ENCODE measurements at regions not wholly inside any gene's neighbourhood (a gene's known extent, or its start where the extent isn't known, plus 50 kb on each side); places are given as distances from the start of the nearest gene placed in this dataset.

DNA sequence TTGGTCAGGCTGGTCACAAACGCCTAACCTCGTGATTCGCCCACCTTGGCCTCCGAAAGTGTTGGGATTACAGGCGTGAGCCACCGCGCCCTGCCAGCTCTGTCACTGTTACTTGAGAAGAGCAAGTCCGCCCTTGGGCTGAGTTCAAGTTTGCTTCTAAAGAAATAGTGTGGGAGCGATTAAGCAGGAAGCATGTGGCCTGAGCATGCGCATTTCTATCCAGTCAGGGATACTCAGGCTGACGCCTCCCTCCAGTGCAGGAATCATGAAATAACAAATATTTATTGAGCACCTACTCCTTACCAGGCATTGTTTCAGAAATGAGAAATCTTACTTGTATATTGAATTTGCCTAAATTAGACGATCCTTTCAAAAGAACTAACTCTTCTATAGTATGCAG, 166.2 kb downstream of the EDN1 start:
- no CpG with 5 or more reads among the region's 12 CpGs for WGBS (ENCODE audit: extremely low coverage, insufficient read length, low lambda C conversion rate)
- peaks cover 22 to 25% of the 10 kb centered on the region in 2 experiments for H3K4me1 Mint-ChIP-seq
- no peak overlapping the region for H2BK20ac ChIP-seq (ENCODE audit: low read depth, low read length, poor library complexity, severe bottlenecking)

More for the DNA sequence above, 166.2 kb downstream of the EDN1 start:
- Histone ChIP-seq H2AK5ac (ENCODE audit: insufficient read length, low read length) (no peak overlapping the region), H4K20me1 (ENCODE audit: control insufficient read depth, insufficient read depth, insufficient read length) (no peaks in the 10 kb centered on the region), H2BK5ac (ENCODE audit: insufficient read length, low read length) (no peak overlapping the region), H3K23ac (ENCODE audit: insufficient read length, low read depth, low read length) (no peak overlapping the region), H3K4me1 (ENCODE audit: insufficient read depth, low read length) (no peaks in the 10 kb centered on the region; the same call in 1 of the 2 replicates), H3K23me2 (ENCODE audit: insufficient read length, low read depth, low read length, poor library complexity, severe bottlenecking) (no peaks in the 10 kb centered on the region), H2BK15ac (ENCODE audit: low read depth, low read length) (no peak overlapping the region), H4K8ac (replicated peaks; ENCODE audit: insufficient read length, low read depth, low read length) (no peak overlapping the region), H3K27me3 (ENCODE audit: insufficient read depth, low read length) (peaks cover 4% of the 10 kb centered on the region; the same call in 1 of the 2 replicates), H3K9me3 (ENCODE audit: control insufficient read depth, low read depth, low read length) (peaks cover 7% of the 10 kb centered on the region), H4K91ac (ENCODE audit: insufficient read length, low read depth, low read length) (no peak overlapping the region), H4K5ac (ENCODE audit: insufficient read length, low read depth, low read length) (no peak overlapping the region), H2AFZ (ENCODE audit: low read length) (no peak overlapping the region), H2BK12ac (ENCODE audit: insufficient read length, low read depth, low read length) (no peak overlapping the region), H3K79me1 (ENCODE audit: insufficient read depth, low read depth, low read length, poor library complexity, severe bottlenecking) (no peaks in the 10 kb centered on the region), H3K27ac (ENCODE audit: insufficient read length, low read depth, low read length) (no peak overlapping the region), H2BK120ac (ENCODE audit: low read depth, low read length, poor library complexity, severe bottlenecking) (no peak overlapping the region), H3K18ac (ENCODE audit: insufficient read length, low read depth, low read length) (no peak overlapping the region), H3K56ac (ENCODE audit: insufficient read length, low read depth, low read length) (no peak overlapping the region), H3K14ac (ENCODE audit: insufficient read depth, low read length) (no peak overlapping the region), H3K4ac (ENCODE audit: low read depth, low read length) (no peak overlapping the region), H3K4me2 (ENCODE audit: insufficient read depth, insufficient read length, low read length) (no peak overlapping the region), H3K9ac (ENCODE audit: extremely low read depth, insufficient read length, low read length) (no peak overlapping the region), H3K79me2 (ENCODE audit: insufficient read depth, low read length) (no peaks in the 10 kb centered on the region), H3T11ph (ENCODE audit: low read length) (no peak overlapping the region)
- Mint-ChIP-seq H3K9me3 (peaks cover 15 to 23% of the 10 kb centered on the region in 2 experiments), H3K27ac (no peak overlapping the region), H3K4me3 (no peak overlapping the region), H3K27me3 (ENCODE audit: low read depth) (peaks cover 28% of the 10 kb centered on the region), H3K36me3 (ENCODE audit: insufficient read depth in 1 of 3, low read depth in 3 of 3) (peaks cover 7 to 20% (median 18%) of the 10 kb centered on the region in 3 experiments)
- TF ChIP-seq CTCF (conservative IDR thresholded peaks at IDR 0.05) = no peak; the same call in 2 of the 3 replicates
- no peak for DNase-seq

All from H9 (cell line).